SU-DHL-6 (cell line): ENCODE measurements at regions not wholly inside any gene's neighbourhood (a gene's known extent, or its start where the extent isn't known, plus 50 kb on each side); places are given as distances from the start of the nearest gene placed in this dataset.

Experiments used
- H2AFZ ChIP-seq: fragments of 200-600 bp; sonication (generic); 2 replicates; pipeline ENCODE4 v1.6.1; 2014; ENCODE audit warnings: low read depth, mild to moderate bottlenecking, moderate library complexity, mixed read lengths, antibody characterized with exemption, low read length; ENCODE audit not compliant: severe bottlenecking
- H3F3A ChIP-seq: fragments of 200-600 bp; shearing (Covaris generic); 2 replicates; pipeline ENCODE4 v1.6.0; 2016; ENCODE audit warnings: antibody characterized with exemption, mild to moderate bottlenecking; ENCODE audit not compliant: insufficient read depth
- H3K27ac ChIP-seq: fragments of 200-600 bp; sonication (generic); 2 replicates; pipeline ENCODE4 v1.5.1; 2016; ENCODE audit warnings: low read depth, mild to moderate bottlenecking, low read length, moderate library complexity, mixed read lengths
- H3K27me3 ChIP-seq: fragments of 200-600 bp; sonication (generic), shearing (Covaris generic); 2 replicates; pipeline ENCODE4 v1.6.0; 2014; ENCODE audit warnings: mild to moderate bottlenecking, low read length
- H3K36me3 ChIP-seq: fragments of 200-600 bp; sonication (generic); 2 replicates; pipeline ENCODE4 v1.6.1; 2014; ENCODE audit warnings: mild to moderate bottlenecking, low read length, mixed read lengths
- H3K4me2 ChIP-seq: fragments of 300-600, 200-600 bp; shearing (Covaris generic), sonication (generic); 2 replicates; pipeline ENCODE4 v1.6.0; 2014; ENCODE audit warnings: low read length, low read depth, mild to moderate bottlenecking; ENCODE audit not compliant: poor library complexity, severe bottlenecking
- H3K4me3 ChIP-seq: fragments of 200-600 bp; sonication (generic); 2 replicates; pipeline ENCODE4 v1.5.1; 2014; ENCODE audit warnings: antibody characterized with exemption, low read length, mild to moderate bottlenecking, mixed read lengths; ENCODE audit not compliant: insufficient read depth, poor library complexity, severe bottlenecking
- H3K79me2 ChIP-seq: fragments of 200-600 bp; sonication (generic); 2 replicates; pipeline ENCODE4 v1.6.1; 2014; ENCODE audit warnings: mild to moderate bottlenecking, low read length, moderate library complexity; ENCODE audit not compliant: insufficient read depth
- H3K9ac ChIP-seq: fragments of 200-600 bp; sonication (generic); 2 replicates; pipeline ENCODE4 v1.7.0; 2014; ENCODE audit warnings: mild to moderate bottlenecking, low read length
- H3K9me2 ChIP-seq: fragments of 200-600 bp; sonication (generic); replicated peaks from 2 replicates; pipeline ENCODE4 v1.6.1; 2014; ENCODE audit warnings: low read length; ENCODE audit not compliant: insufficient read depth
- H3K9me3 ChIP-seq: fragments of 200-600 bp; sonication (generic); 2 replicates; pipeline ENCODE4 v1.6.1; 2014; ENCODE audit warnings: low read length, mixed read lengths; ENCODE audit not compliant: insufficient read depth
- H4K20me1 ChIP-seq: fragments of 200-600 bp; sonication (generic); 2 replicates; pipeline ENCODE4 v1.6.1; 2014; ENCODE audit warnings: low read depth, mild to moderate bottlenecking, antibody characterized with exemption, low read length, moderate library complexity, mixed read lengths
- CTCF ChIP-seq: fragments of 200-600 bp; sonication (generic); IDR thresholded peaks from one replicate; pipeline ENCODE4 v1.5.1; 2017; ENCODE audit warnings: antibody characterized with exemption, mild to moderate bottlenecking, low read length, moderate library complexity; ENCODE audit not compliant: insufficient read depth, poor library complexity, severe bottlenecking
- EZH2phosphoT487 ChIP-seq: fragments of 200-600 bp; sonication (generic), shearing (Covaris generic); conservative IDR thresholded peaks from 2 replicates; pipeline ENCODE4 v1.6.1; 2018; ENCODE audit warnings: mild to moderate bottlenecking, antibody characterized with exemption, low read length, moderate library complexity, mixed read lengths

- Histone ChIP-seq H3K36me3 (no peaks in the 10 kb centered on the region), H3K9ac (no peak overlapping the region), H3K79me2 (no peaks in the 10 kb centered on the region), H4K20me1 (no peaks in the 10 kb centered on the region), H3K4me2 (no peak overlapping the region), H3K27ac (no peak overlapping the region), H3K4me3 (no peak overlapping the region), H3K27me3 (no peaks in the 10 kb centered on the region), H3F3A (no peaks in the 10 kb centered on the region), H3K9me2 (no peaks in the 10 kb centered on the region), H3K9me3 (no peaks in the 10 kb centered on the region), H2AFZ (no peak overlapping the region)
- TF ChIP-seq CTCF: no peak
- TF ChIP-seq EZH2phosphoT487: no peak
Observed at GRCh38 chr12:83818881-83819280, 1093.7 kb downstream of the SLC6A15 start.

GRCh38 chr12:83817730-83818129 lies 1094.9 kb downstream of the SLC6A15 start:
- H3K27me3 ChIP-seq: no peaks in the 10 kb centered on the region

GRCh38 chr12:83808591-83808990 lies 1104.0 kb downstream of the SLC6A15 start:
- H3K27me3 ChIP-seq: no peaks in the 10 kb centered on the region
- H3F3A ChIP-seq: no peaks in the 10 kb centered on the region
- no peak overlapping the region for H3K27ac ChIP-seq

More at GRCh38 chr12:83817730-83818129, 1094.9 kb downstream of the SLC6A15 start:
- no peaks in the 10 kb centered on the region for H4K20me1 ChIP-seq
- no peaks in the 10 kb centered on the region for H3K9me2 ChIP-seq
- H2AFZ ChIP-seq: no peak overlapping the region
- no peaks in the 10 kb centered on the region for H3K36me3 ChIP-seq
- no peaks in the 10 kb centered on the region for H3K9me3 ChIP-seq
- TF ChIP-seq CTCF: no peak
- TF ChIP-seq EZH2phosphoT487: no peak
- no peak overlapping the region for H3K9ac ChIP-seq
- no peak overlapping the region for H3K4me3 ChIP-seq
- no peak overlapping the region for H3K27ac ChIP-seq
- no peaks in the 10 kb centered on the region for H3K79me2 ChIP-seq
- H3F3A ChIP-seq: no peaks in the 10 kb centered on the region
- H3K4me2 ChIP-seq: no peak overlapping the region

More at GRCh38 chr12:83808591-83808990, 1104.0 kb downstream of the SLC6A15 start:
- Histone ChIP-seq H3K4me2 (no peak overlapping the region), H3K9me3 (no peaks in the 10 kb centered on the region), H2AFZ (no peak overlapping the region), H3K36me3 (no peaks in the 10 kb centered on the region), H3K79me2 (no peaks in the 10 kb centered on the region), H3K4me3 (no peak overlapping the region), H4K20me1 (no peaks in the 10 kb centered on the region), H3K9me2 (no peaks in the 10 kb centered on the region), H3K9ac (no peak overlapping the region)
- TF ChIP-seq CTCF (no peak), EZH2phosphoT487 (no peak)
